NCI-H82 treated with DMSO at 0.1 percent for 48 hours (cell line): ENCODE measurements at regions not wholly inside any gene's neighbourhood (a gene's known extent, or its start where the extent isn't known, plus 50 kb on each side); places are given as distances from the start of the nearest gene placed in this dataset.
A peak's percentile ranks its signal among the peaks of the same experiment; 100 is the strongest.

ENCODE experiments used
- DNase-seq: peaks from one replicate; lab custom pipeline; 2025; ENCODE audit not compliant: unreplicated experiment; lab: John Stamatoyannopoulos, UW

DNA sequence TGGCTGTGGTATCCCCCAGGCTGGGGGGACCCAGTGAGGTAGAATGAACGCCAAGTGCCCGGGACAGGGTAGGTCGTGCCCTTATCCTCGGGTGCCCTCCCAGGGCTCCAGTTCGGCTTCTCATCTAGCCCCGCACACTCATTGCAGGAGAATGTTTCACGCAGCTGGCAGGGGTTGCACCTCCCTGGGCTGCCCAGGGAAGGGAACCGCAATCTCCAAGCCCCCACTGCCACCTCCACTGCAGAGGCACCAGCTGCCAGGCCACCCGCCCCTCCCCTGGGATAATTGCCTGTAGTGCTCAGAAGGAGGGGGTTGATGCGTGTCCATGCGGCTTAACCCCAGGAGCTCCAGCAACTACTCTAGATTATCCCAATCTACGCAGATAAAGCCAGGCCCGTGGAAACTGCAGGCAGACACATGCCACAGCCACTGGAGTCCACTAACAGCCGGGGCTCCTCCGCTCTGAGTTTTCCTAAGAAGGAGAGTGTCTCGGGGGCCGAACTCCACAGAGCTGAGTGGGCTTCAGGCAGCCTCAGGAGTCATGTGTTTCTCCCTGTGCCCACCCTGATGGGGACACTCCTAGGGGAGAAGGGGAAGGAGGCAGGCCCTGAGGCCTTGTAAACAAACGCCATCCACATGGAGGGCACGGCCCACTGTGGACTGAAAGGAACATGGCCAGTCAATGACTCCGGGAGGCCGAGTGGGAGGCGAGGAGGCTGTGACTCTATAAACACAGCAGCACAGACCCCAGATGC, 137.2 kb upstream of the IQSEC1 start:
- peak; percentile 72 for DNase-seq

DNA sequence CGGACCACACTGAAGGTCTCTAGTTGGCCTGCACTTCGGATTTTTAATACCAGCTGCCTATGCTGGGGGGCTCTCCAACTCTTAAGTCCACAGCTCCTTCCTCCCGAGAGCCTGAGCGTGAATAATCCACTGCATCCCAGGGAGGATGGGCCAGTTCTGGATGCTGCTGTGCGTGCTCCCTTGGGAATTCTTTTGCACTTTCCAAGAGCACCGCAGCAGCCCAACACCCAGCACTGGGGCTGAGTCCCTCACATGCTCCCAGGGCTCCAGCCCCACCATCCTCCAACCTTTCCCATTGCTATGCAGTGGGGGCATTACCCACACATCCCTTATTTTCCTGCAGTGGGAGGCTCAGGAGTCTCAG, 136.4 kb upstream of the IQSEC1 start:
- no peak for DNase-seq

DNA sequence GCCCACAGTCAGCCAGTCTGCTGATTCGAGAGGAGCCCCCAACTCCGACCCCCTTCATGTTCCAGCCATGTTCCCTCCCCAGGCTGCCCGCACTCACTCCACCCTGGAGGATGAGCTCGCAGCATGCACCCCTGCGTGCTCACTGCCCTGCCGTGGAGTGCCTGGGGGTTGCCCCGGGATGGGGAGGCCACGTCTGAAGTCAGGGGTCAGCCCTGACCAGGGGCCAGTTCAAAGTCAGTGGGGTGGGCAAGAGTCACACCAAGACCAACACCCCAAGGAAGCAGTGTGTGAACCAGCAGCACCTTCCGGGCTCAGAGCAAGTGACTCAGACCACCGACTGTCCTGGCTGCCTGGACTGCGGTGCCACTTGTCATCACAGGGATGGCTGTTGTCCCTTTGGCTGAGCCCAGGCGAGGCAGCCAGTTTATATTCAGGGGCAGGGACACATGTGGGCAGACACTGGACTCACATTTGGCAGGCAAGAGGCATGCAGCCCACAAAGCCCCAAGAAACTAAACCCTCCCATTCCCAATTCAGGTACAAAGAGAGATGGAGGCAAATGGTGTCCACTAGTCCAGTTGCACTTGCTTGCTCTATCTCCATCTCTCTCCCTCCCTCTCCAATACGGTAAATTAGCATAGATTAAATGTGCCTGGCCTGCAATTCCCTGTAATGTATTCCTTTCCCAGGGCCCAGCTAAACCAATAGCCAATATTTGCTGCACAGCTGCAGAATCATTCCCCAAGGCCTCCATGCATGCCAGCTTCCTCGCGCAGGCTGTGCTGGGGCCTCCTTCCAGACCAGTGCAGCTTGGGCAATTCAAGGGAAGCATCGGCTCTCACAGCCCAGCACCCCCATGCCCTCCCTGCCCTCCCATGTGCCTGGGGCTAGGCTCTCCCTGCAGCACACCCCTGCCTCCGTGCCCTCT, 135.7 kb upstream of the IQSEC1 start:
- no peak for DNase-seq

DNA sequence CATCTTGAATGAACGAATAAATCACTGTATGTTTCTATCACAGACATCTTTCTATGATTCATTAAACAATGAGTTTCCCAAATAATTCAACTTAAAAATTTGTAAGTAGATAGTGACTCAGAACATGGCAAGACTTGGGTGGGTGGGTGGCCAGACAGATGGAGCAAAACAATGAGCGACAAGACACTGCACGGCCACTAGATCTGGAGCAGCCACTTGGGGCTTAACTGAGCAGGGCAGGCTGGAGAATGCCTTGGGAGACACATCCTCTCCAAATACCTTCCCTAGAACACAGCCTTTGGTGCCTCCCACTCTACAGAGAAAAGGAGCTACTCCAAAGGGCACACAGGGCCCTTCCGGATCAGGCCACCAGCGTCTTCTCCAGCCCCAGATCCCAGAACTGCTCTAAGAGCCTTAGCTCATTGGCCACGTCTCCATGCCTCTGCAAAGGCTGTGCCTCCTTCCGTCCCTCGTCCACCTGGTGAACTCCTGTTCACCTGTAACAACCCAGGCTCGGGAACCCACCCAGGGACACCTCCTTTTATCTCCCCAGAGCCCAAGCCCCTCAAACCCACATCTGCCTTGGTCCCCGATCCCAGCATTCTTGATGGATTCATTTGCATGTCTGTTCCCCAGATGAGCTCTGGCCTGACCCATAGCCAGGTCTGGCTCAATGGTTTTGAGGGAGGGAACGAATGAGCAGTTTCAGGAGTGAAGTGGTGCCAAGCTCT, 134.9 kb upstream of the IQSEC1 start:
- no peak for DNase-seq

DNA sequence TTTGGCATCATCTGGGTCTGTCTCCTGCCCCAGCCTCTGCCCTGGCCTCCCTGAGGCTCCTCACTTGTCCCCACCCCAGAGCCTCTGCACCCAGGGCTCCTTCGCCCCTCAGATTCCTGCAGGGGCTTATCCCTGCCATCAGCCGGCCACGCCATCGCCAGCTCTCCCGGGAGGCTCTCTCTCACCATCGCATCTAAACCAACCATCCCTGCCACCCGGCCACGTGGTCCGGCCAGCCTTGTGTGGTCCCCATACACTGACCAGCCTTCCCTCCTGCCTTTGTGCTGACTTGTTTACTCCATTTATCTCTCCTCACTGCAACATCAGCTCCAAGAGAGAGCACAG, 134.3 kb upstream of the IQSEC1 start:
- DNase-seq, result no peak

DNA sequence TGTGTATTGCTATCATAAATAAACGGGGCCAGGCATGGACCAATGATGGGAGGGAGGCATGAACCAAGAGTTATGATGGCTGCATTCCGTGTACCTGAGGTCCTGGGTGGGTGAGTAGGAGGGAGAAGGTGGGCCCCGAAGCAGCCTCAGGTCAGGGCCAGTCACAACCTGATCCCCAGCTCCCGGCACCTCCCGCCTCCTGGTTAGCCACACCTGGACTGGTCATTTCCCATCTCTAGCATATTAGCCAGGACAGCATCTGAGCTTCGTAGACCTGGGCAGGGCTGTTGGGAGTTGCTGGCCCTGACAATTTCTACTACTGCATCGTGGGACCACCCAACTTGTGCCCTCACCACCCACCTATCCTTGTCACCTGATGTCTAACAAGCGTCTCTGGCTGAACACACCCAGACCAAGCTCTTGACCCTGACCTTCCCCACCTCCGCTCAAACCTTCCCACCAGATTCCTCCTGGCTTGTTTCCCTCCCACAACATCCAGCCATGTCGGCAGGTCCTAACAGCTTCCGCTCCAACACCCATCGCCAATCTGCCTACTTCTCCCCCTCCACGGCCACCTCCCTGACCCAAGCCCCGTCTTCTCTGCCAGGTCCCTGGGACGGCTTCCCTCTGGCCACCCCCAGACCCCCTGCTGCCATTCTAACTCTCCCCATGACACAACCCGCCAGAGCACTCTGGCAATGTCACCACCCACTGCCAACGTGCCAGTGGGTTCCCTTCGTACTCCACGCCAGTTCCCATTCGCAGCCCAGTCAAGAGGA, 133.8 kb upstream of the IQSEC1 start:
- no peak for DNase-seq

DNA sequence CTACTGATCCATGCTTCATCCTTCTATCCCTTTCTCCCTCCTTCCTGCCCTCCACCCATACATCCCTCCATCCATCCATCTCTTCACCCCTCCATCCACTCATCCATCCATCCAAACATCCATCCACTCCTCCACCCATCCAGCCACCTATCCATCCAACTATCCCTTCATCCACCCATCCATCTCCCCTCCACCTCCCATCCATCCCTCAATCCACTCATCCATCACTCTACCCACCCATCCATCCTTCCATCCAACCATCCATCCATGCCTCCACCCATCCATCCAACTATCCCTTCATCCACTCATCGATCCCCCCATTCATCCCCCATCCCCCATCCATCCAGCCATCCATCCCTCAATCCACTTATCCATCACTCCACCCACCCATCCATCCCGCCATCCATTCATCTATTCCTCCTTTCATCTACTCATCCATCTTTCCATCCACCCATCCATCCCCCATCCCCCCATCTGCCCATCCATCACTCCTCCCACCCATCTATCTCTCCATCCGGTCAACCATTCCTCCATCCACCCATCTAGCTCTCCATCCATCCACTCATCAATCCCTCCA, 132.4 kb upstream of the IQSEC1 start:
- no peak for DNase-seq

DNA sequence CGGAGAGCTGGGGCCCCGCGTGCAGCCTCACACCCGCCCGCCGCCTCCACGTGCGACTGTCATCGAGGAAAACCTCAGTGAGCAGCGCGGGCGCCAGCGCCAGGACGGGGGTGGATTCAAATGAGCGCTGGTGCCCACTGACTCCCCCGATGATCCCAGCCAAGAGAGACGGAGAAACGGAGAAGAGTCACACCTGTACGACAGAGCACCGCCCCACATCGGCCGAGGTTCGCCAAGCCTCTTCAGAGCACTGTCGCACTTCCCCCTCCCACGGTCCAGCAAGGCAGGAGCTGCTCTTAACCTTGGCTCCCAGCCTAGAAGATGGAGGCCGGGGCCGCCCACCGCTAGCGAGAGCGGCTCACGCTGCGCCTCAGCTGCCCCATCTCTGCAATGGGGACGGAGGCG, 130.9 kb upstream of the IQSEC1 start:
- DNase-seq, result no peak

DNA sequence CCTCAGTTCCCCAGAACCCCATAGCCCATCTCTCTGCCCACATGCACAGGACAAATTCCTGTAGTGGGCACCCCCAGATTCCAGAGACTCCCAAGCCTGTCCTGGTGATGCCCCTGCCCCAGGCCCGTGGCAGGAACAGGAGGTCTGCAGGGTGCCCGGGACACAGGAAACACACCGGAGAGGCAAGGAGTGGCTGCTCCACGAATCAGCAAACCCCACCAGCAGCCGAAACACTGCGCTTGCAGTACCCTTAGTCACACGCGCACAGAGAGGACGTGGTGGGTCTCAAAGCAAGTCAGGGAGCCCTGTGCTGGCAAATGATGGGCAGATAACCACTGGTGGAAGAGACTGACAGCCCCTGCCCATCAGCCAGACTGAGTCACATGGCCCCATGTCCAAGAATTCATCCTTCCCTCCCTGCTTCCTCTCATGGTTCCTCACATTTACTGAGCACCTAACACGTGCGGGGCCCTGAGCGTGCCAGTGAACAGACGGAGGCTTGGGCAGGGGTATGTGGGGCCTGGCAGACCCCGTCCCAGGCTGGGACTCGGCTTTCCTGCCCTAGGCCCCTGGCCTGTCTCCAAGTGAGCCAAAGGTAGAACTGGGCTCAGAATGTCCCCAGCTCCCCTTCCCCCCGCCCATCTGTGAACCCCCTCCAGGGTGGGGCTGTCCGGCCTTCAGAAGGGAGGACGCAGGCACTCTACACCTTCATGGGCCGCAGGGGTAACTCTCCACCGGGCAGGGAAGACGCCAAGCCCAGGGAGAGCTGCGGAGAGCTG, 130.4 kb upstream of the IQSEC1 start:
- DNase-seq, result no peak

DNA sequence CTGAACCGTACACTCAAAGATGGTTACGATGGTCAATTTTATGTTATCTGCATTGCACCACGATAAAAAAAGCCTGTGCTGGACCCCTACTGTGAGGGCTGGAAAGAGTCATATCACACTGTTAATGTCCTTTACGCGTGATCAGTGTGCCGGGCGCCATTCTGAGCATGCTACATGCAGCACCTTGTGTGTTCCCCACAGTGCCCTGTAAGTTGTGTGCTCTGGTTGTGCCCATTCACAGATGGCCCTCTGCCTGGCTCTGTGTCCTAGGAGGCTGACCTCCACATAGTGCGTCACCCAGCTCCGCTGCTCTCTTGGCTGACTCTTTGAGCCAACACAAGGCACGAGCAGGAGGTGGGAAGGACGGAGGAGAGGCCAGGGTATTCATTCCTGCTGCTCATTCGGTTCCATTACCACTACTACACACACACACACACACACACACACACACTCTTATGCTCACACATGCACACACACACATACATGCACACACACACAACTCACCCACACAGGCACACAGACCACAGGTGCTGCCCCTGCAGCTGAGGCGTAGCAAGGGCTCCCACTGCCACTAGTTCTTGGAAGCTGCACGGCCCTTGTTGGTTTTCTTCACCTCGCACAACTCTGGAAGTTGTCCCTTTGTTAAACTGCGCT, 129.6 kb upstream of the IQSEC1 start:
- DNase-seq, result no peak

DNA sequence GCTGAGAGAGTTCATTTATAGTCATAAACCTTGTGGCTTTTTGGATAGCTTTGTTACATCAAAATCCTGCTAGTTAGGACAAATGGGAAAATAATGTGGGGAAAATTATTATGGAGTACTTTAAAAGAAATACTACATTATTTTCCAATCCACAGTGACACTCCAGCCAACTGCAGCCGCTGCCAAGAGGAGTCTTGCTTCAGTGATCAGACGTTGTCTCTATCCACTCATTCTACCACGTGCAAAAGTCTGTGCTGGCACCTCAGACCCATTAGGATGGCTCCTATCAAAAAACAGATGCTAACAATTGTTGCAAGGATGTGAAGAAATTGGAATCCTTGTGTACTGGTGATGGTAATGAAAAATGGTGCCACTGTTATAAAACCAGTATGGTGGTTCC, 128.6 kb upstream of the IQSEC1 start:
- no peak for DNase-seq

DNA sequence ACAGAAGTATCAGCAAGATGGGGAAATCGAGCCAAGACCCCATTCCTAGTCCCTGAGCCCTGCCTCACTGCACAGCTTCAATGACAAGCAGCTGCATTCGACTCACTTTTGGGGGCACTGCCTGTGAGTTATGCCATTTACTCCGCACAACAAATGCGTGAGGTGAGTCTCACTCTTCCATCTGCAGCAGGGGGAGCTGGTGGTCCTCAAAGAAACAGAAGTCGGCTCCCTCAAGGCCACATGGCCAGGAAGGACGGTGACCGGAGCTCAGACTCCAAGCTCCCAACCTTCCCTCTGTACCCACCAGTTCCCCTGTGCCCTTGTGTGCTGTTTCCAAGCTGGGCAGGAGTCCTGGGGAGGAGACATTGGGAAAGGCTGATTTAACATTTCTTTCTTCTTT, 127.7 kb upstream of the IQSEC1 start:
- DNase-seq, result no peak

DNA sequence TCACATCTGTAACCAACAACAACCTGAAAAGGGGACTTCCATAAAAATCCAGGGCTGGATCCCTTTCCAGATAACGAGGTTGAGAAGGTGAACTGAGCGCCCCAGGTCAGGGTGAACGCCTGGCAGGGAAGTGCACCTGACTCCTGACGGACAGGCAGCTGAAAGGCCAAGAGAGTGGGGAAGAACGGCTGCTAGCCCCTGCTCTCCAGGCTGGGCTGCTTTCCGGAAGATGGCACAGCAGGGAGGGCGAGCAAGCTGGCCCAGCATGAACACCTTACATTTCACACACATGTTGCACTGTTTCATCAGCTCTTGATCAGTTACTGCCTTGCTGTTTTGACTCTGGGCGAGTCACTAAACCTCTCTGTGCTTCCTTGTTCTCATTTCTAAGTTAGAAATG, 127.2 kb upstream of the IQSEC1 start:
- no peak for DNase-seq

DNA sequence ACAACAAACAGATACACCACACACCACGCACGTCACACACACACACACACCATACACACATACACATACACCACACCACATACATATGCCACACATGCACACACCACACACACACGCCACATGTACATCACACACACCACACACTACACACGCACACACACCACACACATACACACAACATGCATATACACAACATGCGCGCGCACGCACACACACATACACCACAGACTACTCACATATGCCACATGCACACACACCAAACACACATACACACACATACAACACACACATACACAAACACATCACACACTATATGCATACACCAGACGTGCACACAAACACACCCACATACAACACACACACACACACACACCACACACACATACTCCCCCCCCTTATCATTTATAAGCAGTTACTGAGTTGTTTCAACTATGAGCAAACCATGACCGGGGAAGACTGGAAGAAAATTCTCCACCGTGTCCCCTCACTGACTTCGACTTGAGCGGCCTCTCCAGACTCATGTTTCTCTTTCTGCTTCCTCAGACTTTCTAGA, 126.7 kb upstream of the IQSEC1 start:
- DNase-seq, result no peak

DNA sequence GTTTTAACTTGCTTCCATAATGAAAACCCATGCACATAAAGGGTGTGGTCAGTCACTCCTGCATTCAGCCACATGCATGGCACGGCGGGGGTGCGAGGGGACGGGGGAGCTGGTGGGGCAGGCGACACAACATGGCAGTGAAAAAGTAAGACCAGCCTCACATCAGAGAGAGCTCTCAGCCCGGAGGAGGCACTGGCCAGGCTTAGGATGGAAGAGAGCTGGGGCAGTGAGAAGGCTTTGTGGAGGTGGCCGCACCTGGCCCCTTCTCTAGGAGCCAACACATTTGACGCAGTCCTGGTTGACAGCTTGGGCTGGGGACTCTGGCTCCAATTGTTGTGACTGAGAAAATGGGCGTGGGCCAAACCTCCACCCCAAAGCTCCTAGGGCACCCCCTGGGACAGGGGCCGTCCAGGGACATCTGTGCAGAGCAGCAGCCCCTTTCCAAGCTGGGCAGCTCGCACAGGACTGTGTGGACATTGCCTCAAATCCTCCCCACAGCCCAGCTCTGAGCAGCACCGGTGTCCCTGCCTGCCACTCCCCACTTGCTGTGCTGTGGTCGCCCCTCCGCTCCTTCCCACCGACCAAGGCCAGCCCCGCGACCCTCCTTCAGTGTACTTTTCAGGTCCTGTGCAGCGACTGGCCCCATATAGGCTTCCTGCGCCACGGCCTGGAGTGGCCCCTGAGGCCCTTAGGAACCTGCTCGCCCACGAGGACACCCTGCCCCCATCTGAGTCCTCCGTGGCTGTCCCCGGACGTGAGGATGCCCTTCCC, 126.0 kb upstream of the IQSEC1 start:
- no peak for DNase-seq

DNA sequence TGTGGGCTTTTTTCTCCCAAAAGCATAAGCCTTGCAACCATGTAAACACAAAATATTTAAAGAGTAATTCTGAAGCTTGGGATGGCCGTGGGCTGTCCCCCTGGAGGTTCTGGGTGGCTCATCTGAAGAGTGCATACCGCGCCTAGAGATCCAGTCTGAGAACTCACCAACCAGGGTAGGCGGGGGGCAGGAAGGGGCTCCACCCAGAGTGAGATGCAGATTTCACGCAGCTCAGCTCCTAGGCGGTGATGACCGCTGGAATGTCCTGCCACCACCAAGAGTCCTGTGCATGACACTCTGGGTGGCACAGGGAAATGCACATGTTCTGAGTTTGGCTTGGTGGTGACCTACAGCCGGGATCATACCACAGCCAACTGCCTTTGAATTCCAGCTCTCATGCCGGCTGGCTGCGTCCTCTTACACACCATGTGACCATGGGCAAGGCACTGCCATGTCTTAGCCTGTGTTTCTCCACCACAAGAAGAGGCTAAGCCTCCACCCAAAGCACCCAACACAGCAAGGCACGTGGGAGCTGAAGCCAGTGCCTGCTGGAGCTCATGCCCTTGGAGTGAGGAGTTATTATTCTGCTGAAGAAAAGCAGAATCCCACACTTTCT, 125.1 kb upstream of the IQSEC1 start:
- DNase-seq, result no peak

DNA sequence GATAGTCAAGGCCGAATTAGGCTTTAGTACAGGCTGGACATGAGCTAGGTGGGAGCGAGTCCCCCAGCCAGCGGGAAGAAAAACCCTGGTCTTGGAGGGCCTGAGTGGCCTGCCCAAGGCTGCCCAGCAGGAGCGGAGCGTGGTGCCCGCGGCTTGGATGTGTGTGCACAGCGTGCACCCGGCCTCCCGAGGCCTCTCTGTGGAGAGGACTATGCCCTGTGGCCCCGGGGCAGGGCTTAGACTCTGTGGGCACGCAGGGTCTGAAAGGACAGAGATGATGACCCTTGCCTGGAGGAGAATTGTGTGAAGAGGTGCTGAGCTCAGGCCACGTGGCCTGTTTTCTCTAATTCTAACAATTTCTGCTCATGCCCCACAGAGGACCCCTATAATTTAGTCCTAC, 124.6 kb upstream of the IQSEC1 start:
- DNase-seq, result no peak

DNA sequence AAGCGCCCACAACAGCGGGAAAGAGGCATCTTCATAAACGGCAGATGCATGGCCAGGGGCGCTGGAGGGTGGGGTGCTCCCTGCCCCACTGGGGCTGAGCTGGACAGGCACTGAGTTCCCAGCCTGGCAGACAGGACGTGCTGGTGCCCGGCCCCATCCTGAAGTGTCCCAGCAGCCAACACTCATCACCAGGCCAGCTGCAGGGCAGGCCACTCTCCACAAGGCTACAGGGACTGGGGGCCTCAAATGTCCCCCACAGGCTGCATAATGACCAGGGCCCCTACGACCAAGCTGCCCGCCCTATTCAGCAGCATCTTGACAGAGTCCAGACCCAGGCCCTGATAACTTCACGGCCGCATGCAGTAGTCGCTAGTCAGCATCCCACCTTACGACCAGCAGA, 124.1 kb upstream of the IQSEC1 start:
- DNase-seq, result no peak
